ENCODE measurements at regions not wholly inside any gene's neighbourhood (a gene's known extent, or its start where the extent isn't known, plus 50 kb on each side); places are given as distances from the start of the nearest gene placed in this dataset.

- no peak for TF ChIP-seq CTCF (IDR thresholded peaks at IDR 0.05; ENCODE audit: low read length)
- no peak for TF ChIP-seq EZH2 (IDR thresholded peaks at IDR 0.05; ENCODE audit: borderline replicate concordance, low read length)
These were observed 423.2 kb downstream of the KLF5 start for GRCh38 chr13:73481886-73482445.
